Stimulated activated CD8-positive, alpha-beta memory T cell treated with anti-CD3 and anti-CD28 coated beads, Interleukin-15, amount 100 ng/mL, for 48 hours (primary cell): ENCODE measurements at regions not wholly inside any gene's neighbourhood (a gene's known extent, or its start where the extent isn't known, plus 50 kb on each side); places are given as distances from the start of the nearest gene placed in this dataset.

Experiments used
- DNase-seq, 2 donors: peaks; one replicate each; pipeline ENCODE4 v3.0.0-alpha.2; 2020; ENCODE audit warnings: low read depth in 2 of 2

DNA sequence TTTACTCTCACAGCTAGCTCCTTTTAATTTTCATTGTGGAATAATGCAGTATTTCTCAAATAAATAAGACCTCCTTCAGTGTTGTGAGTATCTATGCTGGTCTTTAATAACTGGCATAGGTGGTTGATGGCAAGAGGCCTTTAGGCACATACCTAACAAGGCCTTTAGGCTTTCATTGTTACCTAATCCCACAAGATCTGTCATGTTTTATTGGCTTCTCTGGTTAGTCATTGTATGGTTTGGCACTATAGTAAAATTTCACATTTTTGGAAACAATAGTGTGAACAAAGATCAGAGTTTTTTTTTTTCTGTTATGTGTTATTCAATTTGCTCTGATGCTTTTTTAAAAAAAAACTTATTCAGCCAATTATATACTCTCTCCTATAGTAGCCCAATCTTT is 89.8 kb upstream of the NEUROD1 start:
- DNase-seq, result no peak

DNA sequence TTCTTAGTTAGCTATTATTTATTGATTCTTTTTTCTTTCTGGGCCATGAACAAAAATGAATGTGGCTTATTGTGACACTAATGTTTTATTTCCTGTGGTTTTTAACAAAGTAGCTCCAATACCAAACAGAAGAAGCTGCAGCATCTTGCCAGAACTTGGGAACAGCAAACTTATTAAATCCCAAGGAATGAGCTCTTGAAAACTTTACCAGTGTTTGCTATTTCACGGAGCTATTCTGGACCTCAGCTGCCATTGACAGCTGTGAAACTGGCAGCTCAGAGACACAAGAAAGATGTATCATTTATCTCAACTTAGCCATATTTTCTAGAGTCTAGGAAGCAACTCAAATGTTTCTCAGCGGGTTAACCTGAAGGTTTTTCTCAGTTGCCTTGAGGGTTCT is 91.0 kb upstream of the NEUROD1 start:
- DNase-seq, result no peak

GRCh38 chr2:181772334-181772733 is 92.0 kb upstream of the NEUROD1 start:
- no peak for DNase-seq

DNA sequence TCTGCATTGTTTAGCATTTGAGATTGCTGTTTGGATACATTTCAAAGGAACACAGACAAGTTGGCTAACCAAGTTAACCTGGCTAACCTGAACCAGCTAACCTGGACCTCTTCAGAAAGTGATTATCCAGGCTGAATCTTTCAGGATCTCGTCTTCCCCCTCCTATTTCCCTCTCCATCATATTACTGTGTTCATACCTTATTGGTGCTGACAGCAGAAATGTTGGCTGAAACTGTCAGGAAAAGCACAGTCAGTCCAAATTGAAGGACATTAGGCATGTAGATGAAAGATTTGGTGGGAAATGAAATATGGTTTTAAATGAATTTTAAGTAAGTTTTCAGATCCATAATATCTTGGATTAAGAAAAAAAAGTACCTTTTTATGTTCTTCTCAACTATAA is 92.5 kb upstream of the NEUROD1 start:
- no peak for DNase-seq

- DNase-seq, result no peak
Observed at GRCh38 chr2:181774685-181775084, 94.4 kb upstream of the NEUROD1 start.

- DNase-seq, result no peak
Observed at GRCh38 chr2:181776336-181776735, 96.0 kb upstream of the NEUROD1 start.

- DNase-seq, result no peak
Observed at GRCh38 chr2:181777734-181778133, 97.4 kb upstream of the NEUROD1 start.

DNA sequence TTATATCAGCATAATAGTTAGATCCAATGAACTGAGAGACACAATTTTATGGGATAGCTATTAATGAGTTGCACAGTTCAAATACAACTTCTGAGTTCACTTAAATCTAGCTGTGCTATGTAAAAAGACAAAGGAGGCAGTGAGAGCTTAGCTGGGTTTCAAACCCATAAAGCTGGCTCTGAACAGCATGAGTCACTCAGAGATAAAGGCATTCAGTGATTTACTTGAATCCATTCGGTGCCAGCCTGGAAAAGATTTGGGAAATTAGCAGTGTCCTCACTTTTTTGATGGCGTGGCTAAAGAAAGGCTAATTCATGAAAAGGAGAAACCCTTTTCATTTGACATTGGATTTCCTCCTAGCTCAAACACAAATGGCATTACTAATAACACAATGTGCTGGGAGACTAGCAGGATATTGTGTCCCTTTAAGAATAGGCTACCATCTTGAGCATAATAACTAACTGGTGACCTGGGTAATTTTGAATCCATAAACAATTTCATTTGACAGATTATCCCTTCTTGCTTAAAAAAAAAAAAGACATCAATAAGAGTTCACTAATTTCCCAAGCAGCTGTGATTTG is 98.4 kb upstream of the NEUROD1 start:
- no peak for DNase-seq

- no peak for DNase-seq
Observed at GRCh38 chr2:181779288-181780021, 99.1 kb upstream of the NEUROD1 start.

GRCh38 chr2:181780047-181780651 is 99.8 kb upstream of the NEUROD1 start:
- no peak for DNase-seq

GRCh38 chr2:181780657-181781056 is 100.3 kb upstream of the NEUROD1 start:
- DNase-seq, result no peak

GRCh38 chr2:181781078-181781786 is 100.9 kb upstream of the NEUROD1 start:
- DNase-seq, result no peak

DNA sequence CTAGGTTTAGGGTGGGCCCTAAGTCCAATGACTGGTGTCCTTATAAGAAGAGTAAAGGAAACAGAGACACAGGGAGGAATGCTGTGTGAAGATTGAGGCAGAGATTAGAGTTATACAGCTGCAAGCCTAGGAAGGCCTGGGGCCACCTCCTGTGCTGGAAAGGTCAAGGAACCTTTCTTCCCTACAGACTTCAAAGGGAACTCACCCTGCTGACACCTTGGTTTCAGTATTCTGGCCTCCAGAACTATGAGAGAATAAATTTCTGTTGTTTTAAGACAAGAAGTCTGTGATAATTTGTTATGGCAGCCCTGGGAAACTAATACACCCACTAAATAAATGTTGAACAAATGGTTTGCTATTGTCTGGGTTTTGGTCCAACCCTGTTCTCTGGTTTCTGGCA is 102.3 kb upstream of the NEUROD1 start:
- DNase-seq, result no peak

GRCh38 chr2:181784556-181784955 is 104.2 kb upstream of the NEUROD1 start:
- DNase-seq, result no peak

DNA sequence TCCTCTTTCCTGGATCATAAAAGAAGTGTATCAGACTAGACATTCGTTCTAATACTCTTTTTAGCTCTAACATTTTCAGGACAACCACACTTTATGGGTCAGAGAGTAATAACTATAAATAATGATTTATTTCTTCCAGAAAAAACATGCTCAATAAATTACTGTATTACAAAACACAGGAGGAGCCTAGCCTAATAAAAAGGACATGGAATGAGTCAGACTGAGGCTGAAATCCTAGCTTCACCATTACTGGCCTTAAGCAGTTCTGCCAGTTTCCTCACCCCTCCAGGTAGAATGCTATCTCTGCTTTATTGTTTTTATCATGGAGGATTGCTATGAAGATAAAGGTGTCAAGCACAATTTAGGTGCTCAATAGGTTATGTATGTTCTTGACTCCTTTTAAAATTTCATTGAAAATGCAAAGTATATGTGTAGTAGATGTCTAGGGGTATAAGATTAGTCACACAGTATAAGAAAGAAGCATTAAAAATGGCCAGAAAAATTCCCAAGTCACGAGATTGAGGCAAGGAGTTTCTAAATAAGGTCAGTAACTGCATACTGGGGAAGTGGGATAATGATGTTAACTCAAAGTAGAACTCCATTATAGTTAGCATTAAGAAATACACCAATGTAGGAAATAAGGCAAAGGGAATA is 105.5 kb upstream of the NEUROD1 start:
- DNase-seq, result no peak

DNA sequence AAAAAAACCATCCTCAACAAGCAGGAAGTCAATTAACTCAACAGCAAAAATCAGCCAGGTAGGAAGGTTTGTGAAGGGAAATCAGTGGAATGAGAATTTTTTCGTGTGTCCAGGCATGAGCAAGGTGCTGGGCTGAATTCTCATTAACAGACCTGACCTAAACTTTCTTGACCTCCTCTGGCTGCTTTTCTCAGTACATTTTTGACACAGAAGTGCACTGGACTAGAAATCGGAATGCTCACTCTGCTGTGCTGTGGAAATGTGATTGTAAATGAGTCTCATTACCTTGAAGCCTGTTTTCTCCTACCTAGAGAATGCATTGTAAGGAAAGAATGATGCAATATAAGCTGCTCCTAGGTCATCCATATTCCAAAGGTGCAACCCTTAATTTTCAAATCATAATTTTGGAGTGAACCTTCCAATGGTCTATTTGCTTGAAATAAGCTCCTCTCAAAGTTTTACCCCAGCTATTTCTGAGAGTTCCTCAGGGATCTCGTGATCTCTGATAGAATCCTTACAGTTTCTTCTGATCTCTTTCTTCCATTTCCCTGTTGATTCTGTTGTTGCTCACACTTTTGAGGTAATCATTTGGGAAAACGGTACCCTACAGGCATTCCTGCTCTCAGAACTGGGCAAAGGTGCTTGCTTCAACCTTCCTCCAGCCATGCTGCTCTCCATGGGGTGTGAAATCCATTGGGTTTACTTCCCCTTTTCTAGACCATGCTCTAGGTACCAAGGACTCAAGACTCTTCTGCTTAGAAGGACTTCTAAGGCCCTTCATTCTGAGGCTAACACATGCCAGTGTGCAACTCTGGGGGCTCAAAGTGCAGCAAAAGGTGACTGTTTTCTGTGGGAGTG is 104.9 kb upstream of the ITPRID2 start:
- DNase-seq, result no peak

DNA sequence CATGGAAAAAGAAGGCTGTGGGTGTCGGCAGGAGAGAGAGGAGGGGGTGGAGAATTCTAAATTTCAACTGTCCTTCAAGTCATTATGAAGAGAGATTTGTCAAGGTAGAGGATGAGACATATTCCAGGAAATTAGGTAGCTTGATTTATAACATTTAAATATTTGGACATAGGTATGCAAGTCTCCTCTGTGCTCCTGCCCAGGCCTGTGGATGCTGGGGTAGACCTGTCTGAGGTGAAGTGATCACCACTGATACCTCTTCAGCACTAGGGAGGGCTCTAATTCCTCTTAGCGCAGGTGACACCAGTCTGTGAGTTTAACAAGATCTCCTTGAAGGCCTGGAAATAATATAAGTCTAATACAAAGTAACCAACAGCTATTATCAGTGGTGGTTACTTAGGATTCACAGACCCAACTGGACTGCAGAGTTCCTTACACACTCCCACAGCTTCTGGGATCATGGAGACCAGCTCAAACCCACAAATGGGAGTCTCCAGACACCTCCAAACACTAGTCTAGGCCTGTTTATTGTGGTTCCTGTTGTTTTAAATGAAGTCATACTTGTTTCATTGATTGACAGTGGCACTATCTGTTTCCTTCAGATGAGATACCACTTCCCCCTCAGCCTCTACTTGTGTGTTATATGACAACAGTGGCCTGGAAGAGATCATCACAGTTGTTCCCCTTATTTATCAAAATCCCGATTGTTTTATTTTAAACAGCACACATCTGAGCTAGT is 104.1 kb upstream of the ITPRID2 start:
- DNase-seq, result no peak

- DNase-seq, result no peak
Observed at GRCh38 chr2:181788897-181789555, 102.5 kb upstream of the ITPRID2 start.

GRCh38 chr2:181789827-181790448 is 101.6 kb upstream of the ITPRID2 start:
- DNase-seq, result no peak
